RWPE1 (cell line): ENCODE measurements at regions not wholly inside any gene's neighbourhood (a gene's known extent, or its start where the extent isn't known, plus 50 kb on each side); places are given as distances from the start of the nearest gene placed in this dataset.
A peak's percentile ranks its signal among the peaks of the same experiment; 100 is the strongest.

ENCODE experiments used
- CTCF ChIA-PET: fragments of 350-600 bp; sonication (Branson Sonifier 250); formaldehyde crosslinking; extraction: SDS; loops from one replicate; lab custom pipeline; 2021; lab: Yijun Ruan, JAX
- POLR2A ChIA-PET: fragments of 400-600 bp; formaldehyde crosslinking; extraction: SDS; loops from one replicate; lab custom pipeline; 2020; ENCODE audit warnings: antibody characterized with exemption; ENCODE audit not compliant: low non-redundant PET; lab: Yijun Ruan, JAX
- DNase-seq: peaks from one replicate; pipeline ENCODE4 v3.0.0; 2012; ENCODE audit warnings: low spot score
- H3K27ac ChIP-seq: fragments of 450-650 bp; 2 replicates; pipeline ENCODE4 v1.5.1; 2017
- TF ChIP-seq, protein P1 (sequence below): fragments of 450-650 bp; conservative IDR thresholded peaks from 2 replicates; pipeline ENCODE4 v1.5.1; 2017; ENCODE audit warnings: low read depth, mild to moderate bottlenecking

GRCh38 chr5:1974501-1975405, 92.0 kb upstream of the IRX4 start:
- TF ChIP-seq, protein P1, sequence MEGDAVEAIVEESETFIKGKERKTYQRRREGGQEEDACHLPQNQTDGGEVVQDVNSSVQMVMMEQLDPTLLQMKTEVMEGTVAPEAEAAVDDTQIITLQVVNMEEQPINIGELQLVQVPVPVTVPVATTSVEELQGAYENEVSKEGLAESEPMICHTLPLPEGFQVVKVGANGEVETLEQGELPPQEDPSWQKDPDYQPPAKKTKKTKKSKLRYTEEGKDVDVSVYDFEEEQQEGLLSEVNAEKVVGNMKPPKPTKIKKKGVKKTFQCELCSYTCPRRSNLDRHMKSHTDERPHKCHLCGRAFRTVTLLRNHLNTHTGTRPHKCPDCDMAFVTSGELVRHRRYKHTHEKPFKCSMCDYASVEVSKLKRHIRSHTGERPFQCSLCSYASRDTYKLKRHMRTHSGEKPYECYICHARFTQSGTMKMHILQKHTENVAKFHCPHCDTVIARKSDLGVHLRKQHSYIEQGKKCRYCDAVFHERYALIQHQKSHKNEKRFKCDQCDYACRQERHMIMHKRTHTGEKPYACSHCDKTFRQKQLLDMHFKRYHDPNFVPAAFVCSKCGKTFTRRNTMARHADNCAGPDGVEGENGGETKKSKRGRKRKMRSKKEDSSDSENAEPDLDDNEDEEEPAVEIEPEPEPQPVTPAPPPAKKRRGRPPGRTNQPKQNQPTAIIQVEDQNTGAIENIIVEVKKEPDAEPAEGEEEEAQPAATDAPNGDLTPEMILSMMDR, result no peak
- ChIA-PET POLR2A (no interaction called here), CTCF (no interaction called here)
- H3K27ac ChIP-seq, result peak overlapping the region; percentile 99
- no peak for DNase-seq

DNA sequence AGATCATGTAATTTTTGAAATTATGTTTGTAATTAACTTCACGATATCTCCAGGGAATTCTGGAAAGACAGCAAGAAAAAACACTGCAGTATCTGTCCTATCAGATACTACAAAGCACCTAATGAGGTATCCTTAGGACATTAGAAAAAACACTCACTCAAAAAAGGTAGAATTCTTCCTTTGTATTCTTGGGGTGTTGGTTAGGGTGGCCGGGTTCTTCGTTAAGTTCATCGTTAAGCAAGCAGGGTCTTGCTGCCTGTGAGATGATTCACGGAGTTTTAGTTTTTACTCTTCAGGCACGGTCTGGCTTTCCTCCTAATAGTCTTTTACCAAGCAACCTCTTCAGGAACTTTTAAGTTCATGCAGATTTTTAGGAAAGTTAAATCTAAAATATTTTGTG, 91.4 kb upstream of the IRX4 start:
- TF ChIP-seq, protein P1, result no peak
- H3K27ac ChIP-seq, result peak overlapping the region; percentile 99
- POLR2A ChIA-PET, result no interaction called here
- CTCF ChIA-PET, result no interaction called here
- DNase-seq, result peak; percentile 77

- POLR2A ChIA-PET, result no interaction called here
- CTCF ChIA-PET, result interaction anchor here (0.5 kb wide), 2 partner anchors 54 to 79 kb away, joined by 3 read pairs; no protein-coding TSS in a partner anchor
- TF ChIP-seq, protein P1, result no peak
- peak overlapping the region; percentile 99 for H3K27ac ChIP-seq
- peak; percentile 97 for DNase-seq
Observed at GRCh38 chr5:1973391-1974013, 90.8 kb upstream of the IRX4 start.

DNA sequence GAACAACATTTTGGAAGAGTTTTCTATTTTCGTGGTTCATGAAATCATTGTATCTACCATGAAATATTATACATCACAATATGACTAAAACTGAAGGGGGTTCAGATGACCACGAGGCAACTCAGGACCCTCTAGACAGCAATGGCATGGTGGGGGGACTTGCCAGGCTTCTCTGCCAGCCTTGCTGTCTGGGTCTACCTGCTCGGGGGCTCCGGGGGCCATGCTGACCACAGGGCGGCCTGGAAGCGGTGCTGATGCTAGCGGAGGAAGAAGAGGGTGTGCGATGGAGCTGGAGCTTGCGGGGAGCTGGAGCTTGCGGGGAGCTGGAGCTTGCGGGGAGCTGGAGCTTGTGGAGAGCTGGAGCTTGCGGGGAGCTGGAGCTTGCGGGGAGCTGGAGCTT, 89.2 kb upstream of the IRX4 start:
- TF ChIP-seq, protein P1, result no peak
- CTCF ChIA-PET, result no interaction called here
- POLR2A ChIA-PET, result no interaction called here
- peak overlapping the region; percentile 99 for H3K27ac ChIP-seq
- no peak for DNase-seq

DNA sequence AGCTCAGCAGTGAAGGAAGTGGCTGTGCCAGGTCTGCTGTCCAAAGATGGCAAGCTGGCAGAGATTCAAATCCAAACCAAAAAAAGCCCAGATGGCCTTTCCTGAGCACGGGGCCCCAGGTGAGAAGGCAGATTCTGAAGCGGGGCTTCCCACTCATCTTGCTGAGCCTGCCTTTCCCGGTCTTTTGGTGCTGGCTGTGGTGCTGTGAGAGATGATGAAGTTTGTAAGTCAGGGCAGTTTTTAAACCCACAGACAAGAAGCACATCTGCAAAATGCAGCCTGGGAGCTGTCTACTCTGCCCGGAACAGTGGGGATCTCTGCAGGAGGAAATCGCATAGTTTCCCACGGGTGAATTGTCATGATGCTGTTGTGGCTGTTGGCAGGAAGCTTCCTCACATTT, 85.0 kb upstream of the IRX4 start:
- DNase-seq, result no peak
- ChIA-PET CTCF (no interaction called here), POLR2A (no interaction called here)
- peak overlapping the region; percentile 57 for H3K27ac ChIP-seq
- TF ChIP-seq, protein P1, result no peak

GRCh38 chr5:1966461-1966860, 83.7 kb upstream of the IRX4 start:
- POLR2A ChIA-PET, result no interaction called here
- H3K27ac ChIP-seq, result peak overlapping the region; percentile 12
- no peak for DNase-seq
- CTCF ChIA-PET, result no interaction called here
- TF ChIP-seq, protein P1, result no peak
